Smooth muscle cell (in vitro differentiated cells): ENCODE measurements at regions not wholly inside any gene's neighbourhood (a gene's known extent, or its start where the extent isn't known, plus 50 kb on each side); places are given as distances from the start of the nearest gene placed in this dataset.
"Not testable (repeated sequence)": the region's sequence is repeated elsewhere in the genome, so short reads cannot be mapped to it uniquely, and the experiment has no call there.

Source experiments
- DNase-seq: peaks from one replicate; lab custom pipeline; 2025; ENCODE audit not compliant: unreplicated experiment; lab: John Stamatoyannopoulos, UW
- H2AFZ ChIP-seq: fragments of 200-600 bp; sonication (generic); 2 replicates; pipeline ENCODE4 v1.6.0; 2016; ENCODE audit warnings: antibody characterized with exemption, low read depth, mild to moderate bottlenecking
- H3F3A ChIP-seq: fragments of 200-600 bp; sonication (generic); 2 replicates; pipeline ENCODE4 v1.6.0; 2017; ENCODE audit warnings: antibody characterized with exemption, low read depth
- H3K27ac ChIP-seq: fragments of 200-600 bp; sonication (generic); 2 replicates; pipeline ENCODE4 v1.5.1; 2016; ENCODE audit warnings: low read depth, mild to moderate bottlenecking
- H3K27me3 ChIP-seq: fragments of 200-600 bp; sonication (generic); 2 replicates; pipeline ENCODE4 v1.6.1; 2016; ENCODE audit warnings: low read depth, mild to moderate bottlenecking
- H3K36me3 ChIP-seq: fragments of 200-600 bp; sonication (generic); 2 replicates; pipeline ENCODE4 v1.5.1; 2016; ENCODE audit warnings: low read depth
- H3K4me1 ChIP-seq: fragments of 200-600 bp; sonication (generic); 2 replicates; pipeline ENCODE4 v1.5.1; 2016; ENCODE audit warnings: low read depth
- H3K4me2 ChIP-seq: fragments of 200-600 bp; sonication (generic); 2 replicates; pipeline ENCODE4 v1.6.0; 2016; ENCODE audit warnings: mild to moderate bottlenecking
- H3K4me3 ChIP-seq: fragments of 200-600 bp; sonication (generic); 2 replicates; pipeline ENCODE4 v1.5.1; 2016; ENCODE audit warnings: mild to moderate bottlenecking
- H3K79me2 ChIP-seq: fragments of 200-600 bp; sonication (generic); 2 replicates; pipeline ENCODE4 v1.6.0; 2016; ENCODE audit warnings: low read depth, mild to moderate bottlenecking
- H3K9ac ChIP-seq: fragments of 200-600 bp; sonication (generic); 2 replicates; pipeline ENCODE4 v1.6.0; 2016; ENCODE audit warnings: low read depth
- H3K9me3 ChIP-seq: fragments of 200-600 bp; sonication (generic); replicated peaks from 2 replicates; pipeline ENCODE4 v1.5.1; 2016; ENCODE audit warnings: low read depth
- H4K20me1 ChIP-seq: fragments of 200-600 bp; sonication (generic); 2 replicates; pipeline ENCODE4 v1.6.0; 2016; ENCODE audit warnings: low read depth
- CTCF ChIP-seq: fragments of 200-600 bp; sonication (generic); IDR thresholded peaks from 2 replicates; pipeline ENCODE4 v1.5.1; 2017; ENCODE audit warnings: borderline replicate concordance, mild to moderate bottlenecking, antibody characterized with exemption; ENCODE audit not compliant: insufficient read depth, poor library complexity, severe bottlenecking
- WGBS: methylation state at CpG from one replicate; pipeline ENCODE4 v1.1.7; 2016; ENCODE audit warnings: low lambda C conversion rate; 5-methylcytosine and 5-hydroxymethylcytosine counted together

GRCh38 chr4:3599951-3600350 lies 67.7 kb upstream of the LRPAP1 start:
- WGBS = 71% methylated on average over 9 of the region's 9 CpGs
- no peaks in the 10 kb centered on the region for H4K20me1 ChIP-seq
- TF ChIP-seq CTCF = no peak

DNA sequence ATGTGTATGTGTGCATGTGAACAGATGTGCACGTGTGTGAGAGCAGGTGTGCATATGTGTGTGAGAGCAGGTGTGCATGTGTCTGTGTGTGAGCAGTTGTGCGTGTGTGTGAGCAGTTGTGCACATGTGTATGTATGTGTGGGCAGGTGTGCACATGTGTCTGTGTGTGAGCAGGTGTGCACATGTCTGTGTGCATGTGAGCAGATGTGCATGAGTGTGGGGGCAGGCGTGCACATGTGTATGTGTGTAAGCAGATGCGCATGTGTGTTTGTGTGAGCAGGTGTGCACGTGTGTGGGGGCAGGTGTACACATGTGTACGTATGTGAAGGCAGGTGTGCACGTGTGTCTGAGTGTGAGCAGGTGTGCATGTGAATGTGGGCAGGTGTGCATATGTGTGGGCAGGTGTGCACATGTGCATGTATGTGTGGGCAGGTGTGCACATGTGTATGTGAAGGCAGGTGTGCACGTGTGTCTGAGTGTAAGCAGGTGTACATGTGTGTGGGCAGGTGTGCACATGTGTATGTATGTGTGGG lies 66.5 kb upstream of the LRPAP1 start:
- no peak overlapping the region for H3K9ac ChIP-seq
- WGBS = 79% methylated on average over 8 of the region's 8 CpGs
- TF ChIP-seq CTCF = no peak

More at GRCh38 chr4:3599951-3600350, 67.7 kb upstream of the LRPAP1 start:
- no peaks in the 10 kb centered on the region for H3F3A ChIP-seq
- H3K27ac ChIP-seq = no peak overlapping the region
- H3K36me3 ChIP-seq = no peaks in the 10 kb centered on the region
- H3K4me3 ChIP-seq = no peak overlapping the region
- no peaks in the 10 kb centered on the region for H3K79me2 ChIP-seq
- no peak overlapping the region for H2AFZ ChIP-seq
- no peaks in the 10 kb centered on the region for H3K9me3 ChIP-seq
- no peaks in the 10 kb centered on the region for H3K27me3 ChIP-seq
- no peak overlapping the region for H3K9ac ChIP-seq
- no peak overlapping the region for H3K4me2 ChIP-seq
- no peaks in the 10 kb centered on the region for H3K4me1 ChIP-seq
- no peak for DNase-seq

GRCh38 chr4:3597896-3598505 lies 65.8 kb upstream of the LRPAP1 start:
- not testable (repeated sequence) for H3K4me2 ChIP-seq, H3K27ac ChIP-seq, H3K79me2 ChIP-seq, H4K20me1 ChIP-seq, H3K4me1 ChIP-seq, H3K4me3 ChIP-seq, DNase-seq, H3F3A ChIP-seq, H2AFZ ChIP-seq, H3K9ac ChIP-seq, H3K9me3 ChIP-seq, H3K27me3 ChIP-seq, H3K36me3 ChIP-seq
- 88% methylated on average over 13 of the region's 13 CpGs for WGBS

More for the DNA sequence above, 66.5 kb upstream of the LRPAP1 start:
- DNase-seq = no peak
- no peaks in the 10 kb centered on the region for H3K36me3 ChIP-seq
- no peak overlapping the region for H3K27ac ChIP-seq
- no peaks in the 10 kb centered on the region for H3K27me3 ChIP-seq
- H3K4me1 ChIP-seq = no peaks in the 10 kb centered on the region
- H3K9me3 ChIP-seq = no peaks in the 10 kb centered on the region
- no peaks in the 10 kb centered on the region for H4K20me1 ChIP-seq
- H3F3A ChIP-seq = no peaks in the 10 kb centered on the region
- H2AFZ ChIP-seq = no peak overlapping the region
- no peaks in the 10 kb centered on the region for H3K79me2 ChIP-seq
- H3K4me2 ChIP-seq = no peak overlapping the region
- H3K4me3 ChIP-seq = no peak overlapping the region

DNA sequence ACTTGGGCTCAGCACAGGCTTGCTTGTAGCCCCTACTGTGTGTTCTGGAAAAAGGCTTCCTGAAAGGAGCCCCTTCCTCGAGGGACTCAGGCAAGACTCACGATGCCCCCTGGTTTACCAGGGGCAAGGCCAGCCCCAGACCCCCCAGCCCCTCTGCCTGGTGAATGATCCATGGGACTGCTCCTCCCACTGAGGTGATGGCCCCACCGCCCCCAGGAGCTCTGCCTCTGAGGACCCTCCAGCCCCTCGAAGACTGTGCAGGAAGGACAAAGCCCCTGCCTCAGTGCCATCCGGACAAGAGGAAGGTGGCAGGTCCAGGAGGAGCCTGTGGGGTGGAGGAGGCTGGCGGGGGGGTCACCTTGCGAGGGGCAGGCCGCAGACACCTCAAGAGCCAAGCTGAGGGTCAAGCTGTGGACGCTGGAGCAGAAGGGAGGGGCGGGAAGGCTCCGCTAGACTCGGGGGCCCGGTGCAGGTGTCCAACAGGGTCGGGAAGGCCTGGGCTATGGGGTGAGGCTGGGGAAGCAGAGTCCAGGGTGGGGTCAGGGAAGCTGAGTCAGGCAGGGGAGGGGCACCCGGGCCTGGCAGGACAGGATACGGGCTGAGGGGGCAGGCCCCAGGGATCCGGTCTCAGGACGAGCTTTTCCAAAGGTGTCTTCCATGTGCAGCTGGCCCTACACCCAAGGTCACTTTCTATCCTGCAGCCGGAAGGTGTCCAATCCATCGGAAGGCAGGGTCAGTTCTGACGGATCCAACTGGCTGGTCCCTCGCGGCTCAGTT lies 64.9 kb upstream of the LRPAP1 start:
- not testable (repeated sequence) for H4K20me1 ChIP-seq, H3K36me3 ChIP-seq, H3K9ac ChIP-seq, H3K27ac ChIP-seq, H3K27me3 ChIP-seq, H3K4me2 ChIP-seq, H3K9me3 ChIP-seq, H3K79me2 ChIP-seq, H3F3A ChIP-seq, H3K4me1 ChIP-seq, H2AFZ ChIP-seq, H3K4me3 ChIP-seq, DNase-seq
- 85% methylated on average over 13 of the region's 23 CpGs for WGBS

- not testable (repeated sequence) for H3K36me3 ChIP-seq, H4K20me1 ChIP-seq, DNase-seq, H3K9ac ChIP-seq, H3K4me3 ChIP-seq, H3K27me3 ChIP-seq, H3F3A ChIP-seq, H3K79me2 ChIP-seq, H2AFZ ChIP-seq, H3K27ac ChIP-seq, H3K4me2 ChIP-seq, H3K4me1 ChIP-seq, H3K9me3 ChIP-seq
- WGBS = 91% methylated on average over 26 of the region's 27 CpGs
Observed at GRCh38 chr4:3595627-3596291, 63.5 kb upstream of the LRPAP1 start.

GRCh38 chr4:3594751-3595150 lies 62.5 kb upstream of the LRPAP1 start:
- not testable (repeated sequence) for H3K4me3 ChIP-seq, H3K36me3 ChIP-seq, H3F3A ChIP-seq, H3K27ac ChIP-seq, H3K4me1 ChIP-seq, H3K79me2 ChIP-seq, H3K27me3 ChIP-seq, H3K9ac ChIP-seq, H3K9me3 ChIP-seq, H4K20me1 ChIP-seq, H3K4me2 ChIP-seq, DNase-seq, H2AFZ ChIP-seq
- WGBS = 82% methylated on average over 9 of the region's 9 CpGs
